NT2/D1 (cell line): ENCODE measurements at regions not wholly inside any gene's neighbourhood (a gene's known extent, or its start where the extent isn't known, plus 50 kb on each side); places are given as distances from the start of the nearest gene placed in this dataset.

Experiments used
- YY1 ChIP-seq: IDR thresholded peaks from 2 replicates; pipeline ENCODE4 v1.6.1; 2011; ENCODE audit not compliant: insufficient read length, insufficient read depth
- ZNF274 ChIP-seq: IDR thresholded peaks from 2 replicates; pipeline ENCODE4 v1.6.1; 2011; ENCODE audit warnings: mild to moderate bottlenecking, low read depth, low read length

- TF ChIP-seq ZNF274, result no peak
- TF ChIP-seq YY1, result no peak
Observed at GRCh38 chr13:72153272-72153671, 286.3 kb upstream of the DACH1 start.
